ENCODE measurements at regions not wholly inside any gene's neighbourhood (a gene's known extent, or its start where the extent isn't known, plus 50 kb on each side); places are given as distances from the start of the nearest gene placed in this dataset.

DNA sequence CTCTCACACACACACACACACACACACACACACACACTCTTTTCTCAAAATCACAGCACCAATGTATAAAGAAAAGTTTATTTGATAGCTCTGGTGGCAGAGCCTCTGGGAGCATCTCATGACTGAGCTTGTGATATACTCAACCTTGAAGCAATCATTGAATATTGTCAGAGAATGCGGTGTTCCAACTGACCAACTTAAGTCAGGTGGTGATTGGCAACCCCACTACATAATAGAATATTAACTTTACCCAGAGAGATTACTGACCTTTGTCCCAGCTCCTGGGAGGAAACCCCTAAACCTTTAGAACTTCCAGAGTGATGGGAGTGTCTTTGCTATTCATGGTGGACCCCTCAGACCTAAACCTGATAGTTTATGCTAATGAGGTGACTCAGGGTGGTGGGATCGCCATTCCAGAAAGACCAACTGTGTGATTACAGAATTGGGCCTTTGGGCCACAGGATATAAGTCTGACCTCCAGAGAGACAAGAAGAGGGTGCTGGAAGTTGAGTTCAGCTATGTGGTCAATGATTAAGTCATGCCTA, 143.1 kb downstream of the OTUD1 start:
- TF ChIP-seq, protein P1, sequence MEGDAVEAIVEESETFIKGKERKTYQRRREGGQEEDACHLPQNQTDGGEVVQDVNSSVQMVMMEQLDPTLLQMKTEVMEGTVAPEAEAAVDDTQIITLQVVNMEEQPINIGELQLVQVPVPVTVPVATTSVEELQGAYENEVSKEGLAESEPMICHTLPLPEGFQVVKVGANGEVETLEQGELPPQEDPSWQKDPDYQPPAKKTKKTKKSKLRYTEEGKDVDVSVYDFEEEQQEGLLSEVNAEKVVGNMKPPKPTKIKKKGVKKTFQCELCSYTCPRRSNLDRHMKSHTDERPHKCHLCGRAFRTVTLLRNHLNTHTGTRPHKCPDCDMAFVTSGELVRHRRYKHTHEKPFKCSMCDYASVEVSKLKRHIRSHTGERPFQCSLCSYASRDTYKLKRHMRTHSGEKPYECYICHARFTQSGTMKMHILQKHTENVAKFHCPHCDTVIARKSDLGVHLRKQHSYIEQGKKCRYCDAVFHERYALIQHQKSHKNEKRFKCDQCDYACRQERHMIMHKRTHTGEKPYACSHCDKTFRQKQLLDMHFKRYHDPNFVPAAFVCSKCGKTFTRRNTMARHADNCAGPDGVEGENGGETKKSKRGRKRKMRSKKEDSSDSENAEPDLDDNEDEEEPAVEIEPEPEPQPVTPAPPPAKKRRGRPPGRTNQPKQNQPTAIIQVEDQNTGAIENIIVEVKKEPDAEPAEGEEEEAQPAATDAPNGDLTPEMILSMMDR (IDR thresholded peaks at IDR 0.05) = no peak
- no peak for TF ChIP-seq POLR2A (IDR thresholded peaks at IDR 0.05)
